ENCODE measurements at regions not wholly inside any gene's neighbourhood (a gene's known extent, or its start where the extent isn't known, plus 50 kb on each side); places are given as distances from the start of the nearest gene placed in this dataset.

DNA sequence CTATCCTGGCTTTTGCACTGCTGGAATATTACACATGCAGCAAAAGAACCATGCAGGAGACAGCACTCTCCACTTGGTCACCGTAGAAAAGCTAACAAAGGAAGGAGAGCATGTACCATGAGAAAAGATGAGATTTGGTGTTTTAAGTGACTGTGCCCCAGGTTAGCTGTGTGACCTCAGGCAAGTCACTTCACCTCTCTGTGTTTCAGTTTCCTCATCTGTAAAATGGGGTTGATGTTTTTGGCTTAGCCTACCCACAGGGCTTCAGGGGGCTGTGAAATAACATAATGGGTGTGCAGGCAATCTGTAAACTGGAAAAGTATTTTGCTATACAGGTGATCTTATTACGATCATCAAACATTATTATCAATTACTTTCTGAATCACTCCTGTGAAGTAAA is 69.3 kb upstream of the SLC6A11 start:
- TF ChIP-seq CTCF (IDR thresholded peaks at IDR 0.05) (no peak), POLR2A (IDR thresholded peaks at IDR 0.05) (no peak)

Measured in Peyer's patch (tissue), 4 donors.